GM23338 (cell line): ENCODE measurements at regions not wholly inside any gene's neighbourhood (a gene's known extent, or its start where the extent isn't known, plus 50 kb on each side); places are given as distances from the start of the nearest gene placed in this dataset.

Source experiments
- CTCF ChIP-seq, 2 experiments: fragments of 200-600 bp in 1 of 2; sonication (generic) in 1 of 2; conservative IDR thresholded peaks; 2 replicates each; pipeline versions ENCODE4 v1.5.1 to v1.6.1; 2016 to 2017; ENCODE audit warnings: antibody characterized with exemption in 2 of 2, low read depth in 2 of 2, mild to moderate bottlenecking in 2 of 2, moderate library complexity in 1 of 2
- EZH2phosphoT487 ChIP-seq: fragments of 200-600 bp; sonication (generic); IDR thresholded peaks from one replicate; pipeline ENCODE4 v1.8.1; 2018; ENCODE audit warnings: antibody characterized with exemption; ENCODE audit not compliant: unreplicated experiment
- POLR2AphosphoS5 ChIP-seq: IDR thresholded peaks from 2 replicates; pipeline ENCODE4 v1.6.1; 2016; ENCODE audit warnings: antibody characterized with exemption, low read depth

- TF ChIP-seq CTCF (conservative IDR thresholded peaks at IDR 0.05; ENCODE audit: low read depth in 2 of 2) (no peak), EZH2phosphoT487 (no peak), POLR2AphosphoS5 (no peak)
These were observed 77.5 kb upstream of the CD163 start for GRCh38 chr12:7581046-7581445.
